Activated naive CD8-positive, alpha-beta T cell treated with anti-CD3 and anti-CD28 coated beads, Interleukin-2, amount 10 ng/mL, durations not matched to agents 7 days and 5 days (primary cell): ENCODE measurements at regions not wholly inside any gene's neighbourhood (a gene's known extent, or its start where the extent isn't known, plus 50 kb on each side); places are given as distances from the start of the nearest gene placed in this dataset.

Experiments
- ATAC-seq: fragments of 150-1000 bp; cut with Tn5 transposase; one replicate; pipeline ENCODE4 v1.10.0; 2021; ENCODE audit warnings: low read depth, moderate library complexity
- POLR2A ChIA-PET: fragments of 350-600 bp; sonication (Branson Sonifier 250); formaldehyde crosslinking; loops from one replicate; lab custom pipeline; 2021; ENCODE audit warnings: antibody characterized with exemption; lab: Charles Lee
- DNase-seq: peaks from one replicate; pipeline ENCODE4 v3.0.0; 2021
- H3K27ac Mint-ChIP-seq: one replicate; pipeline ENCODE4 v1.8.0; 2022; ENCODE audit warnings: mild to moderate bottlenecking, mixed read lengths
- H3K27me3 Mint-ChIP-seq: one replicate; pipeline ENCODE4 v1.8.0; 2022; ENCODE audit warnings: mild to moderate bottlenecking, moderate library complexity, mixed read lengths
- H3K36me3 Mint-ChIP-seq: one replicate; pipeline ENCODE4 v1.8.0; 2021; ENCODE audit warnings: mild to moderate bottlenecking, mixed read lengths
- H3K4me1 Mint-ChIP-seq: one replicate; pipeline ENCODE4 v1.8.0; 2021; ENCODE audit warnings: mixed read lengths
- H3K4me3 Mint-ChIP-seq: one replicate; pipeline ENCODE4 v1.8.0; 2022; ENCODE audit warnings: mild to moderate bottlenecking, moderate library complexity, mixed read lengths
- H3K9me3 Mint-ChIP-seq: one replicate; pipeline ENCODE4 v1.8.0; 2021; ENCODE audit warnings: mixed read lengths

- Mint-ChIP-seq H3K27ac (no peak overlapping the region), H3K9me3 (peaks cover 2% of the 10 kb centered on the region), H3K4me1 (no peaks in the 10 kb centered on the region), H3K27me3 (peaks cover 10% of the 10 kb centered on the region), H3K4me3 (no peak overlapping the region), H3K36me3 (no peaks in the 10 kb centered on the region)
- ATAC-seq (no peak), DNase-seq (no peak)
- POLR2A ChIA-PET: no interaction called here
Observed at GRCh38 chr3:43876648-43877047, 185.9 kb downstream of the ABHD5 start.

DNA sequence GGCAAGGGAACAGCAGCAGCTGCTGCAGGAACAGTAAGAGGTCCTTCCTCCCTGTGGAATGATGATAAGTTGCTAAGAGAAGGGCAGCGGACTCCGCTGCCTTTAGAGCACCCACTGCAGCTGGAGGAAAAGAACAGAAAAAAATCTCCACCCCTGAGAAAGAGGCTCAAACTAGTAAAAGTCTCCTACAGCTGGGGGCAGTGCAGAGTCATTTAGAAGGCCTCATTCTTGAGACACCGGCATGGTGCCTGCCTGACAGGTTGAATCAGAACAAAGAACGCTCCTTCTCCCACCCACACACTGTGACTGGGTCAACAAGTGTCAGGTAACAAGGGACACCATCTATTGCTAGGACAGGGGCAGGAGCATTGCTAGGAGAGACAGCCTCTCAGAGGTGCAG lies 188.4 kb downstream of the ABHD5 start:
- Mint-ChIP-seq H3K4me3 (no peak overlapping the region), H3K27ac (no peak overlapping the region), H3K36me3 (no peaks in the 10 kb centered on the region), H3K9me3 (no peaks in the 10 kb centered on the region), H3K27me3 (no peaks in the 10 kb centered on the region), H3K4me1 (no peaks in the 10 kb centered on the region)
- DNase-seq (no peak), ATAC-seq (no peak)
- POLR2A ChIA-PET: no interaction called here

GRCh38 chr3:43882976-43883680 lies 192.4 kb downstream of the ABHD5 start:
- no peak overlapping the region for H3K4me3 Mint-ChIP-seq
- H3K9me3 Mint-ChIP-seq: no peaks in the 10 kb centered on the region
- H3K27me3 Mint-ChIP-seq: peaks cover 7% of the 10 kb centered on the region
- H3K27ac Mint-ChIP-seq: no peak overlapping the region
- H3K36me3 Mint-ChIP-seq: no peaks in the 10 kb centered on the region
- ATAC-seq: no peak
- no peaks in the 10 kb centered on the region for H3K4me1 Mint-ChIP-seq
- DNase-seq: no peak
- POLR2A ChIA-PET: no interaction called here

- DNase-seq: no peak
- Mint-ChIP-seq H3K27me3 (peaks cover 7% of the 10 kb centered on the region), H3K4me3 (no peak overlapping the region), H3K4me1 (no peaks in the 10 kb centered on the region), H3K36me3 (no peaks in the 10 kb centered on the region), H3K27ac (no peak overlapping the region), H3K9me3 (no peaks in the 10 kb centered on the region)
- POLR2A ChIA-PET: no interaction called here
- no peak for ATAC-seq
Observed at GRCh38 chr3:43883729-43884396, 193.1 kb downstream of the ABHD5 start.

DNA sequence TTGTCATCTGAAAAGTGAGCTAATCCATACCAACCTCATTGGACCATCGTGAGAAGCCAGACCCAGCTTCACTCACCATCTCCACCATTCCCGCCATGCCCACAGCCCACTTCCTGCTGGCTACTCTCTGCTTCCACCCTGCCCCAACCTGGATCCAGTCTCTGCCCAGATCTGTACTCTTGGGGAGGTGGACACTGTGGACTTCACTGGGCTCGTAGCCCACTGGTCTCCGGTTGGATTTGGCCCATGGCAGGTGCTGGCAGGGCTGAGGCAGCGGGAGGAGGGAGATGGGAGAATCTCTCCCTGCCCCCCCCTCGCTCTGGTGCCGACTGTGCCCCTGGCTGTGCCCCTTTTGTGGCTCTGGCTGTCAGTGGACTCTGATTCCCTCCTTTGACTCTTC lies 193.8 kb downstream of the ABHD5 start:
- H3K27me3 Mint-ChIP-seq: peaks cover 7% of the 10 kb centered on the region
- no peak overlapping the region for H3K4me3 Mint-ChIP-seq
- no peaks in the 10 kb centered on the region for H3K9me3 Mint-ChIP-seq

DNA sequence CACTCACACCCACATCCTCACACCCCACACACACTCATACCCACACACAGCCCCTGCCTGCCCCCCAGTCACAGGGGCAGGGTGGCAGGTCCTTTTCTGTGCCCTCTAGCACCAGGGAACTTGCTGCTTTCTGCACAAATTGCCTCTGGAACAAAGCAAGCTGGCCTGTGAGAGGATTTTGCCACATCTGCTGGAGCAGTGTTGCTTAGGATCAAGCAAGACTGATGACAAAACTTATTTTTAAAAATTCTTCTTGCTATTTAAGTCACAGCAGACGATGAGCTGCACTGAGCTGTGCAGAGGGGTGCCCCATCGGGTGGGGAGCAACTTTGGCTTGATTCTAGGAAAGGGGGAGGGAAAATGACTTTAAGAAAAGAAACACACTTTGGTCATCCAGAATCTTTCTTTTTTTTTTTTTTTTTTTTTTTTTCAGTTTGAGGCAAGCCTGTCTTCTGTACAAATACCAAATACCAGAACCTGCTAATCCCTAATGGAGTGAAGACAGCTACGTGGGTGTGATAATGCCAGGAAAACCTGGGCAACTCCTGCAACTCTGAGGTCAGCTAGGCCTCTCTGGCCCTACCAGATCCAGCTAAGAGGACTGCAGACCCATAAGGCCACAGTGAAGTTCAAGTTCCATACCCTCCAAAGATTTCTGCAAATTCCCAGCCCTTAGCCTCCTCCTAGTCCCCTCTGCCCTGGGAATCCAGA lies 195.3 kb downstream of the ABHD5 start:
- H3K27ac Mint-ChIP-seq: no peak overlapping the region
- no peak overlapping the region for H3K4me3 Mint-ChIP-seq
- H3K27me3 Mint-ChIP-seq: peaks cover 10% of the 10 kb centered on the region

More for the DNA sequence above, 193.8 kb downstream of the ABHD5 start:
- no peak overlapping the region for H3K27ac Mint-ChIP-seq
- ATAC-seq: no peak
- H3K36me3 Mint-ChIP-seq: no peaks in the 10 kb centered on the region
- no peaks in the 10 kb centered on the region for H3K4me1 Mint-ChIP-seq
- POLR2A ChIA-PET: no interaction called here
- DNase-seq: no peak

GRCh38 chr3:43892061-43892460 lies 201.3 kb downstream of the ABHD5 start:
- Mint-ChIP-seq H3K27me3 (peaks cover 53% of the 10 kb centered on the region), H3K4me3 (no peak overlapping the region), H3K9me3 (peaks cover 2% of the 10 kb centered on the region)

More for the DNA sequence above, 195.3 kb downstream of the ABHD5 start:
- no peaks in the 10 kb centered on the region for H3K36me3 Mint-ChIP-seq
- DNase-seq (no peak), ATAC-seq (no peak)
- POLR2A ChIA-PET: interaction anchor here (0.7 kb wide), 1 partner anchor 193 kb away, joined by 5 read pairs; no protein-coding TSS in a partner anchor
- no peaks in the 10 kb centered on the region for H3K9me3 Mint-ChIP-seq
- no peaks in the 10 kb centered on the region for H3K4me1 Mint-ChIP-seq

DNA sequence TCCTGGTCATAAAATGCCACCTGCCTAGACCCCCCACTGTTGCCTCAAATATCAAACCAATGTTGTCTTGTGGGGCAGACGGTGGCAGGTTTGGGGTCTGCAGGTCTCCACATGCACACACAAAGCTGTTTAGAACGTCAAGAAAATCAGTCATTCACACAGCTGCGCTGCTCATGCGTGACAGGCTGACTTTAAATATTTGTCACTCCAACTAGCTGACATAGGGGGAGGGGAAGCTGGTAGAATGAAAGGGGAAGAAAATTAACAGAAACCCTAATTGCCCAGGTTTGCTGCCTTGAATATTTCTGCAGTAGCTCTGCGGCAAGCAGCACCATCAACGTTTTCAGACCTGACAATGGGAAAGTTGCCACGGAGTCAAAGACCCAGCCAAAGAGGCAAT lies 201.8 kb downstream of the ABHD5 start:
- POLR2A ChIA-PET: no interaction called here
- no peak for DNase-seq
- Mint-ChIP-seq H3K4me1 (peaks cover 4% of the 10 kb centered on the region), H3K4me3 (no peak overlapping the region), H3K36me3 (no peaks in the 10 kb centered on the region), H3K9me3 (peaks cover 2% of the 10 kb centered on the region), H3K27me3 (peaks cover 53% of the 10 kb centered on the region), H3K27ac (no peak overlapping the region)
- no peak for ATAC-seq

More at GRCh38 chr3:43892061-43892460, 201.3 kb downstream of the ABHD5 start:
- no peak for DNase-seq
- POLR2A ChIA-PET: no interaction called here
- no peak for ATAC-seq
- H3K36me3 Mint-ChIP-seq: no peaks in the 10 kb centered on the region
- peaks cover 4% of the 10 kb centered on the region for H3K4me1 Mint-ChIP-seq
- no peak overlapping the region for H3K27ac Mint-ChIP-seq

- ATAC-seq: no peak
- peaks cover 4% of the 10 kb centered on the region for H3K4me1 Mint-ChIP-seq
- no peak overlapping the region for H3K27ac Mint-ChIP-seq
- DNase-seq: no peak
- no peaks in the 10 kb centered on the region for H3K36me3 Mint-ChIP-seq
- H3K4me3 Mint-ChIP-seq: peak overlapping the region; percentile 74
- POLR2A ChIA-PET: no interaction called here
- H3K9me3 Mint-ChIP-seq: peaks cover 2% of the 10 kb centered on the region
- peaks cover 63% of the 10 kb centered on the region for H3K27me3 Mint-ChIP-seq
Observed at GRCh38 chr3:43893727-43894126, 203.0 kb downstream of the ABHD5 start.

- POLR2A ChIA-PET: no interaction called here
Observed at GRCh38 chr3:43894176-43895049, 203.7 kb downstream of the ABHD5 start.

GRCh38 chr3:43895573-43895972 lies 204.8 kb downstream of the ABHD5 start:
- Mint-ChIP-seq H3K36me3 (no peaks in the 10 kb centered on the region), H3K9me3 (peaks cover 2% of the 10 kb centered on the region), H3K27ac (no peak overlapping the region), H3K27me3 (peaks cover 62% of the 10 kb centered on the region), H3K4me3 (no peak overlapping the region), H3K4me1 (peaks cover 4% of the 10 kb centered on the region)
- POLR2A ChIA-PET: no interaction called here
- DNase-seq (no peak), ATAC-seq (no peak)

More at GRCh38 chr3:43894176-43895049, 203.7 kb downstream of the ABHD5 start:
- Mint-ChIP-seq H3K4me1 (peaks cover 4% of the 10 kb centered on the region), H3K36me3 (no peaks in the 10 kb centered on the region), H3K9me3 (peaks cover 2% of the 10 kb centered on the region), H3K4me3 (peak overlapping the region; percentile 74), H3K27ac (no peak overlapping the region), H3K27me3 (peaks cover 64% of the 10 kb centered on the region)
- peak; percentile 46 for DNase-seq
- peak; percentile 75 for ATAC-seq

DNA sequence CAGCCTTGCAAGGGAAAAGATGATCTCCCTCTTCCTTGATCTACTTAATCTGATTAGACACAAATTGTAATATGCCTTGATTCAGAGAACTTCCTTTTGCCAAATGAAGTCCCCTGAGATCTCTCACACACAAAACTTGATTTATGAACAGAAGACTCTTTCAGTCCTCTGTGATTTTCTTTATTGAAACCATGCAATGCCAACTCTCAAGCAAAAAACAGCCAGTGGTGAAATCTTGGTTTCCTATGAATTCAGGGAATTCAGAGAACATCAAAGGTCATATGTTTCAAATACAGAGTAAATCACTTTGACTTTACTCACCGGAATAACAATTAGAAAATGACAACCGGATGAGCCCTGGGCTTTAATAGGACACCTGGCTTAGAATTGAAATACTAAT lies 211.7 kb downstream of the ABHD5 start:
- Mint-ChIP-seq H3K4me3 (no peak overlapping the region), H3K27ac (no peak overlapping the region), H3K36me3 (no peaks in the 10 kb centered on the region), H3K27me3 (peaks cover 24% of the 10 kb centered on the region), H3K9me3 (no peaks in the 10 kb centered on the region), H3K4me1 (no peaks in the 10 kb centered on the region)
- POLR2A ChIA-PET: no interaction called here
- no peak for DNase-seq
- no peak for ATAC-seq

GRCh38 chr3:43905157-43905556 lies 214.4 kb downstream of the ABHD5 start:
- H3K4me3 Mint-ChIP-seq: no peak overlapping the region
- no peak for ATAC-seq
- no peak overlapping the region for H3K27ac Mint-ChIP-seq
- POLR2A ChIA-PET: interaction anchor here (0.7 kb wide), 1 partner anchor 1223 kb away, joined by 4 read pairs; no protein-coding TSS in a partner anchor
- H3K9me3 Mint-ChIP-seq: no peaks in the 10 kb centered on the region
- H3K27me3 Mint-ChIP-seq: peaks cover 11% of the 10 kb centered on the region
- no peaks in the 10 kb centered on the region for H3K36me3 Mint-ChIP-seq
- no peak for DNase-seq
- H3K4me1 Mint-ChIP-seq: no peaks in the 10 kb centered on the region
